ENCODE measurements at regions not wholly inside any gene's neighbourhood (a gene's known extent, or its start where the extent isn't known, plus 50 kb on each side); places are given as distances from the start of the nearest gene placed in this dataset.
"Not testable (repeated sequence)": the region's sequence is repeated elsewhere in the genome, so short reads cannot be mapped to it uniquely, and the experiment has no call there.

DNA sequence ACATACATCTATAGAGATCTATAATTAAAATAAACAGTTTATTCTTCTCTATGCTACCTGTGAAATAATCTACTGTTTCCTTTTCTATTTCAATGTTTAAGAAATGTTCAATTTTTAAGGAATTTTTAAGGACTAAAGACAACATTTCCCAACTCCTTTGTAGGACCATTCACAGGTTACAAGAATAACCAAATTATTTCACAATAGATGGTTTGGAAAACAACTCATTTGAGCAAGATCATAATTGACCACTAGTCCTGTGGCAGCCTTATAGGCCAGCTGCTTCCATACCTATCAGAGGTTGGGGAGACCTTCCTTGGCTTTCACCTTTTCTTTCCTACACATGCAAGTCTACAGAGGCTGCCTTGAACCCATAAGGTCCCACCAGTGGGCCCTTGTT is 193.7 kb downstream of the TTC39B start:
- DNase-seq, result no peak

DNA sequence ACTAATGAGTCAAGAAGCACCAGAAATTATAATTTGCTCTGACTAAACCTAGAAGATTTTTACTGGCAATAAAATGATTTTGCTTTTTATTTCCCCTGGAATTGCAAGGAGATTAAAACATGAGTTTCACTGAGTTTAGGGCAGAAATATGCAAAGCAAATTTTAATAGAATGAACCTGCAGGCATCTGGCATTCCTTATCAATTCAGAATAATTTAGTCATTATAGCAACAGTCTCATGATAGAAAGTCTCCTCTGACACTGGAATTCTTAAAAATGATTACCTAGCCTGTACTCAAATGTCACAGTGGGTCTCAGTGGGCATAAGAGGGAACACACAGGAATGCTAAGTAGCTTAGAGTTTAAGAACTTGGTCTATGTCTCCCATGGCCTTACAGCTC is 195.9 kb downstream of the TTC39B start:
- DNase-seq, result no peak

DNA sequence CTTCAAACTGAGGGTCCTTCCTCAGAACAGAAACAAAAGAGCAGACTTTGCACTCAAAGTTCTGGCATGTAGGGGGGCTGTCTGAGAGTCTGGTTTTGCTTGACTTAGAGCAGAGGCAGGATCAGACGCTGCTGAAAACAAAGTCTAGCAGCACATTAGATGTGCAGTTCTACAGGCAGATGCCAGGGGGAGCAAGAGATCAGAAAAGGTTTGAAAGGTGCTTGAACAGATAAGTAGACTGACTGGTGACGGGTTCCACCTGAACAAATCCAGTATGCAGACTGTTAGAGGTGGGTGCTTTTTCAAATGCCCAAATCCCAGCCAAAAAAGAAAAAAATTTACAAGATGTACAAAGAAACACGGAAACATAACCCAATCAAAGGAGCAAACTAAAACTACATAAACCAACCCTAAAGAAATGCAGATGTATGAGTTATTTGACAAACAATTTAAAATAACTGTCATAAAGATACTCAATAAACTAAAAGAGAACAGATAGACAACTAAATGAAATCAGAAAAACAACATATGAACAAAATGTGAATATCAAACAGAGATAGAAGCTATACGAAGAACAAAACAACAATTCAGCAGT is 194.7 kb upstream of the FREM1 start:
- peak; percentile 64 for DNase-seq

DNA sequence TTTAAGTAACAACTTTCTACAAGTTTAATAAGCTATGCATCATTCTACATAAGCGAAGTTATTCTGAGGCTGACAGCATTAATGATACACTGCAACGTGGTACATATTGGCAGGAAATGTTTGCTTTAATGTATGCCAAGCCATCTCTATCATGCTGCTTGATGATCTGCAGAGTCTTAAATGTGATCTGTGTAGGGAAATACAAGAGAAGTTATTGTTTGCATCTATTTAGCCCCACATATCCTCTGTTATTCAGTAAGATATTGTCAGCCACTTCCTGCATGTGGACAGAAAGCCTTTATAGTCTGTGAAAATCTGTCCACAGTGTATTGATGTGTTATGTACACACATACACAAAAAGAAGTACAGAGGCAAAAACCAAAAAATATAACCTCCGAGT is 193.1 kb upstream of the FREM1 start:
- DNase-seq, result no peak

DNA sequence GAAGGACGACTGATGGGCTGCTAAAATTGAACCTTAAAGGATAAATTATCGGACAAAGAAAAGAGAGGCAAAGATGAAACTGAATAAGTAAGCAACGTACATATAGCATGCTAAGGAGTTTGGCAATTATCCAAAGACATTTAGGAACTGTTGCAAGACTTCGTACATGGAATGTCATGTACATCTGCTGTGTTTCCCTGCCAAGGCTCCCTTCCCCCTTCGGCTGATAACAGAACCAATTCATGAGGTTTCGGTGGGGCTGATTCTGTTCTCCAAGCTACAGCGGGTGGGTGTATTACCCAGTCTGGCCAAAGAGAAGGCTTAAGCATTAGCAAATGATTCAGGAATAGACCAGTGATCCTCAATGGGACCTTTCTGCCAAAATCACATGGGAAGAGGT is 190.9 kb upstream of the FREM1 start:
- DNase-seq, result no peak

DNA sequence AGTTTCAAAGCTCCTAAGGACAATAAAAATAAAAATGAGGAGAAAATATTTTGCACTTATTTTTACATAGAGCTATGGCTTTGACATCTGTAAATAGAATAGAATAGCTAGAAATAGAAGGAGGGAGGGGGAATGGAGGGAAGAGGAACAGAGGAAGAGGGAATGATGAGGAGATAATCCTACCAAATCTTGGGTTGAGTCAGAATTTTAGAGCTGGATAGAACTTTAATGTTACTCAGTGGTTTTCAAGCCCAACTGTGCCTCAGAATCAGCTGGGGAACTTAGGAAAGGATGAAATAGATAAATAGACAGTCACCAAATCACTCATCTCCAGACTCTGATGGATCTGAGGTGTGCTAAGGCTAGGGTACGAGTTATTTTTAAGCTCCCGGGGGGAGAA is 190.3 kb upstream of the FREM1 start:
- DNase-seq, result no peak

DNA sequence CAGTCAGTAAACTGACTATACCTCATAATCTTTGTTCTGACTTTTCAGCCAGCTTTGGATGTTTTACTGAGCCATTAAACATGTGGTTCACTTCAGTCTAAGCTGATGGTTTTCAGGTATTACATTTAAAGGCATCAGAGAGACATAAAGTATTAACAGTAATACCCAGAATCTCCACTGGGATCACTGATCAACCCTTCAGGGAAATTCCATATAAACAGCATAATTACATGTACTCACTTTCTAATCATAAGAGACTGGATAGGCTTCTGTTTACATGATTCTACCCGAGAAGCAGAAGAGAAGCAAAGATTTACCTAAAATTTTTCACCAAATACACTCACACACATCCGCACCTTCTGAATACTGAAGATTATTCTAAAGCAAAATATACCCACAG is 186.7 kb upstream of the FREM1 start:
- no peak for DNase-seq

DNA sequence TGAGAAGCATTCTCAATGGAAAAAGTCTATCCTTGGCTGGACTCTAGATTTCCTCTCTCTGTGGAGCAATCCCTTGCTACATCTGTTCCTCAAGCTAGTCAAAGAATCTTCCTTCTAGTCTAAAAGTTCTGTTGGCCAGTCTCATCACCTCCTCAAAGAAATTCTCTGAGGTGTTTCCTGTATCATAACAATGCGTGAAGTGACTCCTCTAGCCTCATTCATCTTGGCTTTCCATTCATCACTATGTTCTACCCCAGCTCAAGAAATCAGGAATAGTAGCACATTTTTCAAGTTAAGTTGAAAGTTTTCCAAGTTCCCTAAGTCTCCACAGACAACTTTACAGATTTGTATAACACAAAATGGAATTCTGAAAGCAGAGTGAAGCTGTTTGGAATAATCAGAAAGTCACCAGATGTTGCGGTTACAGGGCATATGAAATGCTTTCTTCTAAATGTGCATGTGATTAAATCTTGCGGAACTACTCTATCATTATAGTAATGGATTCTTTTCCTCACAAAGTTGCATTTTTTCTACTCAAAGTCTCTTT is 176.6 kb upstream of the FREM1 start:
- DNase-seq, result no peak

DNA sequence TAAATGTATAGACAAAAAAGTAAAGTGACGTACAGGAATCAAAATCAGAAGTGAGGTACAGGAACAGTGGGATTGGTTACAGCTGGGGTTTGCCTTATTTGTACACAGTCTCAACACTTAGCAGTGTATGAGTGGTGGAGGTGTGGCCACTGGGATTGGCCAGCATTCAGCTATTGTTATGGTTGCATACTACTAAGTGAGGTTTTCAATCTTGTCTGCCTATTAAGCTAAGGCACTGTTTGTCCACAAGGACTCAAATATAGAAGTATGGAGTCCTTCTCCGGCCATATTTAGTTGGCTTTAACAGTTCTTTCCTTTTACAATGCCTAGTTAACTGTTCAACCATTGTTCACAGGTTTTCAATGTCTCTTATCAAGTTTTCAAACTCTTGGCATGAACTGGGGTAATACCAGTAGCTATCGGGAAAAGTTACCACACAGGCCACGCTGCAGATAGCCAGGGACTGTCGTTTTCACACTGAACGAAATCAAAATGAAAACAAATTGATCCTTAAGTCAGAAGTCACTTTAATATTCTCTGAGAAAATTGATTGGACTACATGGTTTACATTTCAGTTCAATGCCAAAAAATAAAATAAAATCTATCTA is 176.0 kb upstream of the FREM1 start:
- DNase-seq, result peak; percentile 32

DNA sequence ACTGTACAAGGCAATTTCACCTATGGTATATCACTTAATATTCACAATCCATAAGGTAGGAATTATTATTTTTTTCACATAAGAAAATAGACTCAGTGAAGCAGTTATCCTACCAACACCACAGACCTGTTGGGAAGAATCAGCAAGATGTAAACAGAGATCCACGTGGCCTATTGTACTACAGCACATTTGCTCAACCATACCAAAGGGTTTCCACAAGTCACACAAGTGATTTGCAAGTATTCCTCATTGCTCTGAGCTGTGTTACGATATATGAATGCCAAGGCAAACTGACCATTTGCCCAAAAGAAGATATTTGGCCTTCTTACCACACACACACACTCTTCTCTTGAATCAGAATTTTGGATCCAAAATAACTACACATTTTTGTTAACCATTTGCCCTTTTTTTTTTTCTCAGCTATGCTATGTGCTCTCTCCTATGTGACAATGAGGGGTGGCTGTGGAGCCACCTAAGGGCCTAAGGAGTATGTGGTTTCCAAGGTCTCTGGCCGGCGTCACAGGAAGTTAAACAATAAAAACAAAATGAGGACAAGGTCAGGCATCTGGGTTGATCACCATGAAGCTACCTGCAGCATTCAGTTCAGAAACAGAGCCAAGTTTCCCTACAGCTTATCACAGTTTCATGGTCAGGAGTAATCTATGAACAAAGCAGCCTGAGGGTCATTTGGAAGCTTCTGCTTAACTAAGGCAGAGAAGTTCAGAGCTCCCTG is 171.0 kb upstream of the FREM1 start:
- no peak for DNase-seq

DNA sequence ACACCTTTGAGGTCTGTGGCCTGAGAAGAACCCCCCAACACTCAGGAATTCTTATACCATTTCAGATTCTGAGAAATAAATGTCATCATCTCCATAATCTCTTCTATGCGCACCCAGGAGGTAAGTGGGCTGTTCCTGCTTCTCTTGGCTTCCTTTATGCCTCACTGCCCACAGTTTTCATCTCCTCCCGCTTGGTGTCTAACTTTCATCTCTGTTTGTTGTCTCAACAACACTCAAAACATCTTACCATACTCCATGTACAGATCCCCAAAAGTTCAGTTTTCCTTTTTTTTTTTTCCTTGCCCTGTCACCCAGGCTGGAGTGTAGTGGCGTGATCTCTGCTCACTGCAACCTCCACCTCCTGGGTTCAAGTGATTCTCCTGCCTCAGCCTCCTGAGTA is 170.2 kb upstream of the FREM1 start:
- no peak for DNase-seq

DNA sequence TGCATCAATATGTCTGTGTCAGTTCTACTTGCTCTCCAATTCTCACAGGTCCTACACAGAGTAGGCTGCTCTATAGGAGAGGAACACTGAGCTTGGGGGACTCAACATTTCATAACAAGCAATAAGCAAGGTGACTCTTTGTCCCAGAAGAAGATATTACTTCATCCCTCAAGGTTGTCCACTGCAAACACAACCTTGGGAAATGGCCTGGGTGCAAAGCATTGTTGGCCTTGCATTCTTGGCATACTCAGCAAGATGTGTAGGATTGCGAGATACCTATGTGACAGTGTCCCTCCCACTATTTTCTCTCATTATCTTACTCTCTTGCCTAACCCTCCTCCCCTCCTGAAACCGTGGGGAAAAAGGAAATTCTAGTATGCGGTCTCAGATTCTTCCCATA is 169.8 kb upstream of the FREM1 start:
- no peak for DNase-seq

DNA sequence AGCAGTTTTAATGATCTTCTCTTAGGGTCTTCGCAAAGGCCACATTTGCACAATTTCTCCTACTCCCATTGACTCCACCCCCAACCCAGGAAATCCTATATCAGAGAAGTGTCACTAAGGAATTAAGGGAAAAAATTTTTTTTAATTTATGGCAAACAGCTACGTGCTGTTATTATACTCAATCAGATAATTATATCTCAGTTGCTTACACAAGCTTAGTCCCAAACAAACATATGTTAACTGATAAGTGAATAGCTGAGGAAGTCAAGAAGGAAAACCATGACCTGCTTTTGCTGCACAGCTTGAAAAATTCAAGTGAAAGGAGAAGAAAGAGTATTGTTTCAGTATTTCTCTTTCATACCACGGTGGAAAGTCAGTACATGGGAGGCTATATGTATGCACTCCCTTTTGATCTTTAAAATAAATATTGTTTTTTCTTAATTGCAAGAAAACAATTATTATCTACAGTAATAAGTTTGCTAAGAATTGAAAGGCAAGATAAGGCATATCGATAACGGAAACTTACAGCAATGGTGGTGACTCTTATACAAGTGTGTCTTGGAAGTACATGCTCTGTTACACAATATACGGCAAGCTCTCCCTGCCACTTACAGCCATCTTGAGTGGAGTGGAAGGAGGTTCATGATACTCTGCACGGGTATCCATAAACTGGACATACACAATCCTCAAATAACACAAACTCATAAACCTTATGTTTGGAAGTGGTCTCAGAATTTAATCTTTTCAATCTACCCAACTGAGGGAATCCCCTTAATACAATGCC is 167.9 kb upstream of the FREM1 start:
- DNase-seq, result no peak

DNA sequence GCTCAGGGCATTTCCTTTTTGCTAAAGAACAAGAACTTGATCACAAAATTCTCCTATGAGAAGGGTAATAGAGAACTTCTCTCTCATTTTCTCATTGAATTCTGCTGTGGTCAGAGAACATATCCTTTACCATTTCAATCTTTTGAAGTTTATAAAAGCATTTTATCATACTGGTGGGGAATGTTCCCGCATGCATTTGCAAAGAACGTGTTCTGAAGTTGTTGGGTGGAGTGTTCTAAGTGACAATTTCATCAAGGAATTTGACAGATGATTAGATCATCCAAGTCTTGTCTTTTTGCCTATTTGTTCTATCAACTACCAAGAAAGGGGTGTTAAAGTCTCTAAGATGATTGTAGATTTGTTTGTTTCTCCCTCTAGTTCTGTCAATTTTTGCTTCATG is 163.4 kb upstream of the FREM1 start:
- no peak for DNase-seq

DNA sequence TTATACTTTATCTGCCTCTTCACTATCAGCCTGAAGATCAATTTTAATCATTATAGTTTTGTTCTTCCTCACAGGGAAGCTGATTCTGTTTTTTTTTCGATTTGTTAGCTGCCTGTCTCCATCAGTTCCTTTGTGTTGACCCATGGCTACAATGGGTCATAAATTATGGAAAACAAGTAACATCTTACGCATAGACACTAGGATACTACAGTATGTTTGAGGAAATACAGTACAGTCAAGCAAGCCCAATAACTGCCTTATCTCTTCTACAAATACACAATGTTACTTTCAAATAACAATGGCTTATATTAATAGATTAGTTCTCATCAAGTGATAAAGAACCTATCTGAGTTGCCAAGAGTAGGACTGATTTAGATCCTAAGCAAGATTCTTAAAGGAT is 160.5 kb upstream of the FREM1 start:
- DNase-seq, result no peak

DNA sequence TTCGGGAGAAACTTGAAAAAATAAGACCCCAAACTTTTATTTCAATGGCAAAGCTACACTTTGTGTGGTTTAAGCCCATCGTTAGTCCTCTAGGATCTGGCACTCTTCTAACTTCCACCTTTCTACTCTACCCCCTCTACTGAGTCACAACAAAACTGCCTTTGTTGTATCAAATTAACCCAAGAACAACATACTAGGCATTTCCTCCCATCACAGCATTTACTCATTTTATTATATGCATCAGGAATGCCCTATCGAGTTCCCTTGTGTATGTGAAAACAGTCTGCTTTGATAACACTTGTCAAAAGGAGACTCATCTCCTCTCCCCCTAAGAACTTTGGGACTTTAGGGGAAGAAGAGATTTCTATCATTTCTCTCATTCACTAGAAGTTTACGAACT is 158.9 kb upstream of the FREM1 start:
- no peak for DNase-seq

DNA sequence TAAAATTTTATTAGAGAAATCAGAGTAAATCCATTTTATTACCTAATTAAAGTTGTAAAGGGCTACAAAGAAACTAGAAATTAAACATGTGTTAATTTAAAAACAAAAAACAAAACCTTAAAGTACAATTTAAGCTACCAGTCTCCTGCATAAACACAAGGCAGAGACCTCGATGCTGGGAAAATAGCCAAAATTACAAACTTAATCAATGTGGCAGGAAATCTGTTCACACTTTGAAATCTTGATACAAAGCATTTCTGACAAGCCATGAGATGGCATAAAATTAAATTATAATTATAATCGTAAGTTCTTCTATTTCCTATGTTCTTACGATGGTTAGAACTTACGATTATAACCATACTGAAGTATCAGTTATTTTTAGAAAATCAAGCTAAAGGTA is 158.0 kb upstream of the FREM1 start:
- no peak for DNase-seq

DNA sequence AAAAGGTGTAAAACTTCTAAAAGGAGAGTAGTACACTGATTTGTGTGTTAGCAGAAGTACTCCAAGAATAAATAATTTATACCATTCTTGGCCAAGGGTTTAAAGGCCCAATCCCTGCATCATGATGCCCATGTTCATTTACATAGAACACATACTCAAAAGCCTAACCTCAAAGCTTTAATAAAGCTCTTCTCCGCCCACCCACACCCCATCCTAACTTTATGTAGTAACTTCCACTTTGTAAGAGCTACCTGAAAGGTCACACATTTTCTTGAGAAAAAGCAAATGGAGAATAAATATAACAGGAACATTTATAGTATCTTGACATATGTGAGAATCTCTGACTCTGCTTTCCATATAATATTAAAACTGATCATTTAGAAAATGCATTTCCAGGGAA is 148.8 kb upstream of the FREM1 start:
- no peak for DNase-seq

DNA sequence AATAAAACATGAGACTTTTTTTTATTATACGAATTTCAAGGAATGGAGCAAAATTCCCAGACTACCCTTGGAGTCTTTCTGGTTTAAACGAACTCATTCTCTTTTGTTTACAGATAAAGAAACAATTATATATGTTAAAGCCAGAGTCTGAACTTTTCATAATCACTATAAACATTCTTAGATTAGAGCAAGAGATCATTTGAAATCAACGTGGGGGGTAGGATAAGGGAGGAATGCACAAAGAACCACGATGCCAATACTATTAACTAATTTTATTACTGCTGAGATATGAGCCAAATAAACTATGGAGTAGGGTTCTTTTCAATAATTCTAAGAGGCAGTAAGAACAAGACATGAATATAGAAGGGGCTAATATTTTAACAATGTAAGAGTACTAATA is 148.0 kb upstream of the FREM1 start:
- DNase-seq, result no peak

DNA sequence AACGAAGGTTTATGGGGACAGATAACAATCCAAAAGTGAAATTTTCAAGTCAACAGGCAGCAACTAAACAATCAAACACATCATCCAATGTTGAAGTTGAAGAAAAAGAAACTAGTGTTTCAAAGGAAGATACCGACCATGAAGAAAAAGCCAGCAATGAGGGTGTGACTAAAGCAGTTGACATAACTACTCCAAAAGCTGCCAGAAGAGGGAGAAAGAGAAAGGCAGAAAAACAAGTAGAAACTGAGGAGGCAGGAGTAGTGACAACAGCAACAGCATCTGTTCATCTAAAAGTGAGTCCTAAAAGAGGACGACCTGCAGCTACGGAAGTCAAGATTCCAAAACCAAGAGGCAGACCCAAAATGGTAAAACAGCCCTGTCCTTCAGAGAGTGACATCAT is 145.1 kb upstream of the FREM1 start:
- not testable (repeated sequence) for DNase-seq

DNA sequence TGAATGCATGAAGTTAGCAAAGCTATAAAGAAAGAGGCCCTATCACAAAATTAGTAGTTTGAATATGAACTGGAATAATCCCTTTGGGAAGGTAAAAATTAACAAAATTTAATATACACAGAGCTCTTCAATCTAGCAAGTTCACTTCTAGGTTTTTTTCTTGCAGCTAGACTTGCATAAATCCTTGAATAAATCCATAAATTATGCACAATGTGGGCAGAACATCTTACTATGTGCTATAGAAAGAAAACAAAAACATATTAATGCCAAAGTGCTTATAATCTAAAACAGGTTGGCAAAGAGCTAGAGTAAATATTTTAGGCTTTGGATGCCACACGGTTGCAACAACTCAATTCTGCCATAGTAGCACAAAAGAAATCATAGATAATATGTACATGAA is 138.5 kb upstream of the FREM1 start:
- DNase-seq, result no peak

DNA sequence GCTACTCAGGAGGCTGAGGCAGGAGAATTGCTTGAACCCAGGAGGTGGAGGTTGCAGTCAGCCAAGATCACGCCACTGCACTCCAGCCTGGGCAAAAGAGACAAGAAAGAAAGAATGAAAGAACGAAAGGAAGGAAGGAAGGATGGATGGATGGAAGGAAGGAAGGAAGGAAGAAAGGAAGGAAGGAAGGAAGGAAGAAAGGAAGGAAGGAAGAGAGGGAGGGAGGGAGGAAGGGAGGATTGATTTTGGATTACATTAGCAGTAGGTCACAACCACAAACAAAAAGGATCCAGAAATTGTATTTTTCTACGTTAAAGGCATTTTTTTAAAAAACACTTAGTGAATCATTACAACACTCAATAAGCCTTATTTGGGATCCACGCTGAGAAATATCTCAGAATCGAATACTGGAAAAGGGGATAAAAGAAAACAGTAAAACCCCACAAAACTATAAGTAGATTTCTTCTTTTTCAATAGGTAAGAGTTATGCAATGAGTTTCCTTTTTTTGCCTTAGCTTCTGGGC is 136.9 kb upstream of the FREM1 start:
- no peak for DNase-seq

DNA sequence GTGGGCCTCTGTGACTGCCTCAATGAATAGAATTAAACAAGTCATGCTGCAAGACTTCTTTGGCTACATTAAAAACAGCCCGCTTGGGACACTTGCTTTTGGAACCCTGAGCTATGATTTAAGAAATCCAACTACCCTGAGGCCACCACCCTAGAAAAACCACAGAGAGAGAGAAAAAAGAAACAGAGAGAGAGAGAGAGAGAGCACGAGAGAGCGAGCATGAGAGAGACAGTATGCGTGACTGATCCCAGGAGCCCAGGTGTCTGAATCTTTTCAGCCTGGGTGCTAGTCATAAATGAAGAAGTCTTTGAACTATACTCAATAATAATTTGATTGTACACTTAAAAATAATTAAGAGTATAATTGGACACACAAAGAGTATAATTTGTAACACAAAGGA is 123.1 kb upstream of the FREM1 start:
- DNase-seq, result no peak

Data from dermis blood vessel endothelial cell (primary cell).